ENCODE measurements at regions not wholly inside any gene's neighbourhood (a gene's known extent, or its start where the extent isn't known, plus 50 kb on each side); places are given as distances from the start of the nearest gene placed in this dataset.
"Not testable (repeated sequence)": the region's sequence is repeated elsewhere in the genome, so short reads cannot be mapped to it uniquely, and the experiment has no call there.

DNA sequence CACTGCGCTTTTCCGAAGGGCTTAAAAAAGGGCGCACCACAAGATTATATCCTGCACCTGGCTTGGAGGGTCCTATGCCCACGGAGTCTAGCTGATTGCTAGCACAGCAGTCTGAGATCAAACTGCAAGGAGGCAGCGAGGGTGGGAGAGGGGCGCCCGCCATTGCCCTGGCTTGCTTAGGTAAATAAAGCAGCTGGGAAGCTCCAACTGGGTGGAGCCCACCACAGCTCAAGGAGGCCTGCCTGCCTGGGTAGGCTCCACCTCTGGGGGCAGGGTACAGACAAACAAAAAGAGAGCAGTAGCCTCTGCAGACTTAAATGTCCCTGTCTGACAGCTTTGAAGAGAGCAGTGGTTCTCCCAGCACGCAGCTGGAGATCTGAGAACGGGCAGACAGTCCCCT is 158.1 kb upstream of the FKBP1C start:
- TF ChIP-seq, protein P1, sequence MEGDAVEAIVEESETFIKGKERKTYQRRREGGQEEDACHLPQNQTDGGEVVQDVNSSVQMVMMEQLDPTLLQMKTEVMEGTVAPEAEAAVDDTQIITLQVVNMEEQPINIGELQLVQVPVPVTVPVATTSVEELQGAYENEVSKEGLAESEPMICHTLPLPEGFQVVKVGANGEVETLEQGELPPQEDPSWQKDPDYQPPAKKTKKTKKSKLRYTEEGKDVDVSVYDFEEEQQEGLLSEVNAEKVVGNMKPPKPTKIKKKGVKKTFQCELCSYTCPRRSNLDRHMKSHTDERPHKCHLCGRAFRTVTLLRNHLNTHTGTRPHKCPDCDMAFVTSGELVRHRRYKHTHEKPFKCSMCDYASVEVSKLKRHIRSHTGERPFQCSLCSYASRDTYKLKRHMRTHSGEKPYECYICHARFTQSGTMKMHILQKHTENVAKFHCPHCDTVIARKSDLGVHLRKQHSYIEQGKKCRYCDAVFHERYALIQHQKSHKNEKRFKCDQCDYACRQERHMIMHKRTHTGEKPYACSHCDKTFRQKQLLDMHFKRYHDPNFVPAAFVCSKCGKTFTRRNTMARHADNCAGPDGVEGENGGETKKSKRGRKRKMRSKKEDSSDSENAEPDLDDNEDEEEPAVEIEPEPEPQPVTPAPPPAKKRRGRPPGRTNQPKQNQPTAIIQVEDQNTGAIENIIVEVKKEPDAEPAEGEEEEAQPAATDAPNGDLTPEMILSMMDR (IDR thresholded peaks at IDR 0.05), result not testable (repeated sequence)
- TF ChIP-seq EZH2phosphoT487, EZH2 (IDR thresholded peaks at IDR 0.05): not testable (repeated sequence)

All from neural progenitor cell (in vitro differentiated cells).